GM21576 (cell line): ENCODE measurements at regions not wholly inside any gene's neighbourhood (a gene's known extent, or its start where the extent isn't known, plus 50 kb on each side); places are given as distances from the start of the nearest gene placed in this dataset.

Experiments used
- ATAC-seq: cut with Tn5 transposase; IDR thresholded peaks from one replicate; pipeline ENCODE4 v1.9.1; 2021; ENCODE audit warnings: mild to moderate bottlenecking, moderate library complexity; ENCODE audit not compliant: unreplicated experiment

GRCh38 chr13:64985075-64985474 lies 2245.1 kb downstream of the PCDH9 start:
- ATAC-seq: no peak

GRCh38 chr13:64962404-64962803 lies 2267.7 kb downstream of the PCDH9 start:
- ATAC-seq: no peak

- ATAC-seq: no peak
These were observed 2270.9 kb downstream of the PCDH9 start for GRCh38 chr13:64959276-64959675.

- no peak for ATAC-seq
These were observed 2272.0 kb downstream of the PCDH9 start for GRCh38 chr13:64958106-64958505.

- ATAC-seq: no peak
These were observed 2291.5 kb downstream of the PCDH9 start for GRCh38 chr13:64938660-64939059.

GRCh38 chr13:64937302-64937701 lies 2292.8 kb downstream of the PCDH9 start:
- no peak for ATAC-seq

- no peak for ATAC-seq
These were observed 2293.3 kb downstream of the PCDH9 start for GRCh38 chr13:64936879-64937278.

- no peak for ATAC-seq
These were observed 2294.7 kb downstream of the PCDH9 start for GRCh38 chr13:64935441-64935840.

- no peak for ATAC-seq
These were observed 2295.4 kb downstream of the PCDH9 start for GRCh38 chr13:64934569-64935362.

- ATAC-seq: no peak
These were observed 2299.5 kb downstream of the PCDH9 start for GRCh38 chr13:64930636-64931035.

- ATAC-seq: no peak
These were observed 2301.2 kb downstream of the PCDH9 start for GRCh38 chr13:64928696-64929499.

GRCh38 chr13:64925727-64926126 lies 2304.4 kb downstream of the PCDH9 start:
- ATAC-seq: no peak

- no peak for ATAC-seq
These were observed 2304.9 kb downstream of the PCDH9 start for GRCh38 chr13:64925284-64925683.

- no peak for ATAC-seq
These were observed 2305.7 kb downstream of the PCDH9 start for GRCh38 chr13:64924401-64924800.

GRCh38 chr13:64917566-64917965 lies 2312.6 kb downstream of the PCDH9 start:
- ATAC-seq: no peak

GRCh38 chr13:64912141-64912540 lies 2318.0 kb downstream of the PCDH9 start:
- no peak for ATAC-seq

- ATAC-seq: no peak
These were observed 2320.0 kb downstream of the PCDH9 start for GRCh38 chr13:64910096-64910495.

GRCh38 chr13:64909184-64909583 lies 2321.0 kb downstream of the PCDH9 start:
- no peak for ATAC-seq

GRCh38 chr13:64900039-64900438 lies 2330.1 kb downstream of the PCDH9 start:
- ATAC-seq: no peak

- ATAC-seq: no peak
These were observed 2345.2 kb downstream of the PCDH9 start for GRCh38 chr13:64884976-64885375.

GRCh38 chr13:64877176-64877575 lies 2353.0 kb downstream of the PCDH9 start:
- ATAC-seq: no peak

- no peak for ATAC-seq
These were observed 2358.4 kb downstream of the PCDH9 start for GRCh38 chr13:64871742-64872141.
